ENCODE measurements at regions not wholly inside any gene's neighbourhood (a gene's known extent, or its start where the extent isn't known, plus 50 kb on each side); places are given as distances from the start of the nearest gene placed in this dataset.

DNA sequence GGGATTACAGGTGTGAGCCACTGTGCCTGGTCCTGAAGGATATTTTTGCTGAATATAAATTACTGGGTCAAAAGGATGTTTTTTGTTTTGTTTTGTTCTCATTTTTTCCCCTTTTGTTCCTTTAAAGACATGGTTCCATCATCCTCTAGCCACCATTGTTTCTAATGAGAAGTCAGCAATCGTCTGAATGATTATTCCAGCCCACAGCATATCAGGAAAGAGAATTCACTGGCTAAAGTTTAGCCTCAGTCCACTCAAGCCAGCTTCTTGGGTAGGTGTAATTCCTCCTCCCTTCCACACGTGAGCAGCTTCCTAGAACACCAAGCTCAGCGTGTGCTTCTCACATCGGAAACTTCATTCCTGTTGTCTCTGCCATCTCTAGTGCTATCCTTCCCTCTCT is 112.8 kb upstream of the INSIG1 start:
- TF ChIP-seq POLR2A (IDR thresholded peaks at IDR 0.05; ENCODE audit: low read length) = no peak
- TF ChIP-seq GATA1 (IDR thresholded peaks at IDR 0.05; ENCODE audit: low read depth, low read length) = no peak

Measured in erythroblast (primary cell).